OCI-LY7 (cell line): ENCODE measurements at regions not wholly inside any gene's neighbourhood (a gene's known extent, or its start where the extent isn't known, plus 50 kb on each side); places are given as distances from the start of the nearest gene placed in this dataset.

Experiments used
- BruUV-seq: library from RNA; stranded (reverse); fragments of 400-500 nt; replicated peaks from 2 replicates; lab custom pipeline; 2021; lab: Mats Ljungman, UMichigan
- CTCF ChIA-PET: fragments of 300-600 bp; sonication (Branson Sonifier 250); formaldehyde crosslinking; loops from one replicate; lab custom pipeline; 2022; ENCODE audit warnings: antibody characterized with exemption; ENCODE audit not compliant: unreplicated experiment; lab: Charles Lee
- POLR2A ChIA-PET: fragments of 300-600 bp; sonication (Branson Sonifier 250); formaldehyde crosslinking; loops from one replicate; lab custom pipeline; 2022; ENCODE audit warnings: antibody characterized with exemption; lab: Charles Lee
- DNase-seq: peaks from one replicate; pipeline ENCODE4 v3.0.0-alpha.2; 2015; ENCODE audit warnings: low spot score
- H2AFZ ChIP-seq: fragments of 200-600 bp; sonication (generic), shearing (Covaris generic); 2 replicates; pipeline ENCODE4 v1.6.1; 2014; ENCODE audit warnings: mild to moderate bottlenecking, antibody characterized with exemption, low read length, moderate library complexity
- H3K27ac ChIP-seq: fragments of 200-600 bp; sonication (generic); 2 replicates; pipeline ENCODE4 v1.5.1; 2014; ENCODE audit warnings: mixed run types, low read depth, mild to moderate bottlenecking, moderate library complexity, low read length, inconsistent platforms; ENCODE audit not compliant: poor library complexity, severe bottlenecking
- H3K36me3 ChIP-seq: fragments of 200-600 bp; sonication (generic); 2 replicates; pipeline ENCODE4 v1.6.1; 2014; ENCODE audit warnings: mild to moderate bottlenecking, antibody characterized with exemption, low read length, moderate library complexity, mixed read lengths; ENCODE audit not compliant: insufficient read depth
- H3K4me1 ChIP-seq: fragments of 200-600 bp; sonication (generic); 2 replicates; pipeline ENCODE4 v1.5.1; 2014; ENCODE audit warnings: mild to moderate bottlenecking, low read length; ENCODE audit not compliant: insufficient read depth, poor library complexity, severe bottlenecking
- H3K4me2 ChIP-seq: fragments of 200-600 bp; sonication (generic); 2 replicates; pipeline ENCODE4 v1.6.1; 2014; ENCODE audit warnings: mild to moderate bottlenecking, low read length
- H3K4me3 ChIP-seq: fragments of 200-600 bp; sonication (generic); 2 replicates; pipeline ENCODE4 v1.5.1; 2014; ENCODE audit warnings: mild to moderate bottlenecking, low read depth, low read length; ENCODE audit not compliant: poor library complexity, severe bottlenecking
- H3K79me2 ChIP-seq: fragments of 200-600 bp; sonication (generic); 2 replicates; pipeline ENCODE4 v1.6.1; 2016; ENCODE audit warnings: low read depth, mild to moderate bottlenecking, low read length, moderate library complexity, mixed read lengths; ENCODE audit not compliant: insufficient read depth
- H3K9me2 ChIP-seq: fragments of 200-600 bp; sonication (generic); 2 replicates; pipeline ENCODE4 v1.6.1; 2016; ENCODE audit warnings: mild to moderate bottlenecking, low read length, mixed read lengths; ENCODE audit not compliant: insufficient read depth
- H3K9me3 ChIP-seq: fragments of 200-600 bp; sonication (generic); 2 replicates; pipeline ENCODE4 v1.6.1; 2014; ENCODE audit warnings: mild to moderate bottlenecking, mixed run types, low read length, mixed read lengths
- H4K20me1 ChIP-seq: fragments of 200-600 bp; sonication (generic); 2 replicates; pipeline ENCODE4 v1.6.1; 2014; ENCODE audit warnings: mild to moderate bottlenecking, antibody characterized with exemption, low read length, moderate library complexity, mixed read lengths; ENCODE audit not compliant: insufficient read depth
- EZH2phosphoT487 ChIP-seq: fragments of 200-600 bp; sonication (generic); IDR thresholded peaks from 2 replicates; pipeline ENCODE4 v1.6.1; 2018; ENCODE audit warnings: low read depth, borderline replicate concordance, mild to moderate bottlenecking, mixed run types, antibody characterized with exemption, low read length, moderate library complexity, mixed read lengths
- intact Hi-C: fragments of 100-400 bp; cut with micrococcal nuclease; formaldehyde crosslinking; loops from one replicate; pipeline ENCODE4 v1.10.0; 2022; ENCODE audit not compliant: unreplicated experiment
- TF ChIP-seq, protein P1 (sequence below): fragments of 200-600 bp; sonication (generic); conservative IDR thresholded peaks from 2 replicates; pipeline ENCODE4 v1.5.1; 2014; ENCODE audit warnings: mild to moderate bottlenecking, antibody characterized with exemption, low read length, moderate library complexity, mixed read lengths

DNA sequence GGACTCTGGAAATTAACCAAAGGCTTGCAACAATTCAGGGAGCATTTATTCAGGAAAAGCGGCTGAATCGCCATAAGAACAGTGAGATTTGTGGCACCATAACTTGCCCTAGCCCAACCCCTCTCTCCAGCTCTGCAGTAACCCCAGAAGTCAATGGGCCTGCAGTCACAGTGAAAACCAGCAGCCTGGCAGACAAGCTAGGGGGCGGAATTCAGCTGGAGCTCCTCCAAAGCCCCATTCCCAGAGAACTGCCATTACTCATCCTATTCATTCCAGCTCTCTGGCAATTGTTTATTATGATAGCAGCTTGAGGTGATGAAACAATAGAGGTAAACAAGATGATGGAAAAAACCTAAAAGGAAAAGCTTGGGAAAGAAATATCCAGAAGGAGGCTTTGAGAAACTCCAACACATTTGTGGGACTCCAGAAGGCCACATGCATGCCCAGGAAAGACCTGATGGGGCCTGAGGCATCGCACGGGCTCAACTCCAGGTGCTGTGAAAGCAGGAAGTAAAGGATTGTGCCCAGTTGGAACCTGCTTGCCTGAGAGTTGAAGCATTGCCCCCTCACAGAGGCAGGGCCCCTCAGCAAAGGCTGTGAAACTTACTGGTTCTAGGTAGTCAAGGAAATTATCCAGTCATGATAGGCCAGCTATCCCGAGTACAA, 126.7 kb downstream of the TWIST2 start:
- H3K36me3 ChIP-seq, result no peaks in the 10 kb centered on the region
- no TSS peak for BruUV-seq
- CTCF ChIA-PET, result no interaction called here
- no peaks in the 10 kb centered on the region for H3K9me3 ChIP-seq
- H3K4me1 ChIP-seq, result no peaks in the 10 kb centered on the region
- no peaks in the 10 kb centered on the region for H4K20me1 ChIP-seq
- DNase-seq, result no peak
- intact Hi-C loops, result no loop called here
- TF ChIP-seq EZH2phosphoT487, result no peak
- TF ChIP-seq, protein P1, sequence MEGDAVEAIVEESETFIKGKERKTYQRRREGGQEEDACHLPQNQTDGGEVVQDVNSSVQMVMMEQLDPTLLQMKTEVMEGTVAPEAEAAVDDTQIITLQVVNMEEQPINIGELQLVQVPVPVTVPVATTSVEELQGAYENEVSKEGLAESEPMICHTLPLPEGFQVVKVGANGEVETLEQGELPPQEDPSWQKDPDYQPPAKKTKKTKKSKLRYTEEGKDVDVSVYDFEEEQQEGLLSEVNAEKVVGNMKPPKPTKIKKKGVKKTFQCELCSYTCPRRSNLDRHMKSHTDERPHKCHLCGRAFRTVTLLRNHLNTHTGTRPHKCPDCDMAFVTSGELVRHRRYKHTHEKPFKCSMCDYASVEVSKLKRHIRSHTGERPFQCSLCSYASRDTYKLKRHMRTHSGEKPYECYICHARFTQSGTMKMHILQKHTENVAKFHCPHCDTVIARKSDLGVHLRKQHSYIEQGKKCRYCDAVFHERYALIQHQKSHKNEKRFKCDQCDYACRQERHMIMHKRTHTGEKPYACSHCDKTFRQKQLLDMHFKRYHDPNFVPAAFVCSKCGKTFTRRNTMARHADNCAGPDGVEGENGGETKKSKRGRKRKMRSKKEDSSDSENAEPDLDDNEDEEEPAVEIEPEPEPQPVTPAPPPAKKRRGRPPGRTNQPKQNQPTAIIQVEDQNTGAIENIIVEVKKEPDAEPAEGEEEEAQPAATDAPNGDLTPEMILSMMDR, result no peak
- no peak overlapping the region for H2AFZ ChIP-seq
- no peaks in the 10 kb centered on the region for H3K79me2 ChIP-seq
- H3K4me3 ChIP-seq, result no peak overlapping the region
- H3K9me2 ChIP-seq, result no peaks in the 10 kb centered on the region
- POLR2A ChIA-PET, result interaction anchor here (0.7 kb wide), 2 partner anchors 10 to 144 kb away, joined by 3 to 4 read pairs; no protein-coding TSS in a partner anchor
- no peak overlapping the region for H3K27ac ChIP-seq
- H3K4me2 ChIP-seq, result no peak overlapping the region

DNA sequence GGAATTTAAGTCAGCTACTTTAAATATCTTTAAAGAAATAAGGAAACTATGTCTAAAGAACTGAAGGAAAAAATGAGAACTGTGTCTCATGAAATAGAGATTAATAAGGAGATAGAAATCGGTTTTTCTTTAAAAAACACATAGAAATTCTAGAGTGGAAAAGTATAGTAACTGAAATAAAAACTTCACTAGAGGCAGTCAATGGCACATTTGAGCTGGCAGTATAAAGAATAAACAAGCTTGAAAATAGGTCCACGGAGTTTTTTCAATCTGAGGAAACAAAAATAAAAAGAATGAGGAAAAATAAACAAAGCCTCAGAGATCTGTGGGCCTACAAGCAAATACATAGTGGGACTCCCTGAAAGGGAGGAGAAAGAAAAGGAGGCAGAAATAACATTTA, 127.5 kb downstream of the TWIST2 start:
- no TSS peak for BruUV-seq
- ChIA-PET CTCF (no interaction called here), POLR2A (no interaction called here)
- Histone ChIP-seq H2AFZ (no peak overlapping the region), H4K20me1 (no peaks in the 10 kb centered on the region), H3K9me2 (no peaks in the 10 kb centered on the region), H3K36me3 (no peaks in the 10 kb centered on the region), H3K9me3 (no peaks in the 10 kb centered on the region), H3K4me2 (no peak overlapping the region), H3K27ac (no peak overlapping the region), H3K4me1 (no peaks in the 10 kb centered on the region), H3K4me3 (no peak overlapping the region), H3K79me2 (no peaks in the 10 kb centered on the region)
- no peak for DNase-seq
- intact Hi-C loops, result no loop called here
- TF ChIP-seq, protein P1, result no peak
- no peak for TF ChIP-seq EZH2phosphoT487

DNA sequence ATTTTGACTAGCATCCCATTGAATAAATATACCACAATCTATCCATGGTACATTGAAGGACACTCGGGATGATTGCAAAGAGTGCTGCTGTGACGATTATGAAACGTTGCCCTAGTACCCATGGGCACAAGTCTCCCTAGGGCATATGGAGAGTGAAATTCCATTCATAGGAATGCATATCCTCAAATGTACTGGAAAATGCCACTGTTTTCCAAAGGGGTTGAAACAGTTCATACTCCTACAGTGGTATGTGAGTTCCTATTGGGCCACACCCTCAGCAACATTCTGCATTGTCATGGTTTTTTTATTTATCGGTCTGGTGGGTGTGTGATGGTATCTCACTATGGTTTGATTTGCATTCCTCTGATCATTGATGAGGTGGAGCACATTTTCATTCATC, 130.6 kb downstream of the TWIST2 start:
- Histone ChIP-seq H3K4me3 (no peak overlapping the region), H3K36me3 (no peaks in the 10 kb centered on the region), H2AFZ (no peak overlapping the region), H3K27ac (no peak overlapping the region), H3K4me1 (no peaks in the 10 kb centered on the region), H3K9me2 (no peaks in the 10 kb centered on the region), H3K79me2 (no peaks in the 10 kb centered on the region), H4K20me1 (no peaks in the 10 kb centered on the region), H3K4me2 (no peak overlapping the region), H3K9me3 (no peaks in the 10 kb centered on the region)
- intact Hi-C loops, result no loop called here
- TF ChIP-seq EZH2phosphoT487, result no peak
- TF ChIP-seq, protein P1, result no peak
- no peak for DNase-seq
- no TSS peak for BruUV-seq
- POLR2A ChIA-PET, result no interaction called here
- CTCF ChIA-PET, result no interaction called here
